ENCODE measurements at regions not wholly inside any gene's neighbourhood (a gene's known extent, or its start where the extent isn't known, plus 50 kb on each side); places are given as distances from the start of the nearest gene placed in this dataset.

DNA sequence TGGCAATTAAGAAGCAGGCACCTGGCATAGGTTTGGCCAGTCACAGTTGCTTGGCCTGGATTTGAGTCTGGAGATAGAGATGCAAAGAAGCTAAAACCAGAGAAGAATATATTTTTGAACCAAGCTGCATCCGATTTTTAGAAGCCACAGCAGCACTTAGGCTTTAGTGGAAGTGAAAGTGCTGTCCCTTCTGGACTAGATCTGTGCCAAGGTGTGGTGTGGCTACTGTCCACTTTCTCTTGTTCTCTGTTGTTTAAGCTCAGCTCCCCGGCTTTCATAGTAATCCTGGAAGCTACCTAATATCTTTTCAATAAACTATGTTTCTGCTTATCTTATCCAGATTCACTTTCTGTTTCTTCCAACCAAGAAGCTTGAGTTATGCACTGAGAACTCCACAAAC, 183.4 kb upstream of the THRB start:
- TF ChIP-seq CTCF (conservative IDR thresholded peaks at IDR 0.05; ENCODE audit: low read length): no peak
- no peak for TF ChIP-seq EZH2phosphoT487 (IDR thresholded peaks at IDR 0.05; ENCODE audit: borderline replicate concordance, low read depth, low read length)
- H3K4me1 ChIP-seq (ENCODE audit: insufficient read depth, low read length, poor library complexity, severe bottlenecking): no peaks in the 10 kb centered on the region
- no peak overlapping the region for H3K4me3 ChIP-seq (ENCODE audit: low read depth, low read length, poor library complexity, severe bottlenecking)
- ChIA-PET POLR2A (no interaction called here), CTCF (ENCODE audit: unreplicated experiment) (no interaction called here)
- H4K20me1 ChIP-seq (ENCODE audit: insufficient read depth, low read length): no peaks in the 10 kb centered on the region
- H3K9me2 ChIP-seq (ENCODE audit: insufficient read depth, low read length): no peaks in the 10 kb centered on the region
- no peak overlapping the region for H2AFZ ChIP-seq (ENCODE audit: low read length)
- no peaks in the 10 kb centered on the region for H3K9me3 ChIP-seq (ENCODE audit: low read length)
- intact Hi-C loops (cut with micrococcal nuclease; ENCODE audit: unreplicated experiment): no loop called here
- no peak for DNase-seq (ENCODE audit: low spot score)
- H3K79me2 ChIP-seq (ENCODE audit: insufficient read depth, low read depth, low read length): no peaks in the 10 kb centered on the region
- no peaks in the 10 kb centered on the region for H3K36me3 ChIP-seq (ENCODE audit: insufficient read depth, low read length)
- no peak overlapping the region for H3K4me2 ChIP-seq (ENCODE audit: low read length)
- H3K27ac ChIP-seq (ENCODE audit: low read depth, low read length, poor library complexity, severe bottlenecking): no peak overlapping the region
- BruUV-seq (replicated peaks): no TSS peak

DNA sequence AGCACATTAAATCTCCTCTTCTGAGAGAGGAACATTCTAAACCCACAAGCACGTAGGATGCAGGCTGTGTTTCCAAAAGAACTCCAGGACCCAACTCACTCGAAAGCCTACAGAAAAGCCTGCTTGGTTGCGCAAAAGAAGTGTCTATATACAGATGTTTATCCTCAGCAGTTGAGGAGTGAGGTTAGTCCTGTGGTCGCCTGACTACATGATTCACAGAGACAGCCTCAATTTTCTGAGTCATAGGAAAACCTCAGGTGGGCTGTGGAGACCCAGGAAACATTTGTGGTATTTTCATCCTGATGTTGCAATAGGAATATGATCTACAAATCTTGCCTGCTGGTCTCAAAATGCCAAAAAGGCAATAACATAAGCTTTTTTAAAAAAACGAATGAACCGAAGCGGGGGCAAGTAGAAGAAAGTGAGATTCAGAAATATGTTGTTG, 183.8 kb upstream of the THRB start:
- Histone ChIP-seq H3K4me2 (ENCODE audit: low read length) (no peak overlapping the region), H3K4me1 (ENCODE audit: insufficient read depth, low read length, poor library complexity, severe bottlenecking) (no peaks in the 10 kb centered on the region), H3K79me2 (ENCODE audit: insufficient read depth, low read depth, low read length) (no peaks in the 10 kb centered on the region), H2AFZ (ENCODE audit: low read length) (no peak overlapping the region), H3K27ac (ENCODE audit: low read depth, low read length, poor library complexity, severe bottlenecking) (no peak overlapping the region), H4K20me1 (ENCODE audit: insufficient read depth, low read length) (no peaks in the 10 kb centered on the region), H3K4me3 (ENCODE audit: low read depth, low read length, poor library complexity, severe bottlenecking) (no peak overlapping the region), H3K9me3 (ENCODE audit: low read length) (no peaks in the 10 kb centered on the region), H3K9me2 (ENCODE audit: insufficient read depth, low read length) (no peaks in the 10 kb centered on the region), H3K36me3 (ENCODE audit: insufficient read depth, low read length) (no peaks in the 10 kb centered on the region)
- TF ChIP-seq EZH2phosphoT487 (IDR thresholded peaks at IDR 0.05; ENCODE audit: borderline replicate concordance, low read depth, low read length) (no peak), CTCF (conservative IDR thresholded peaks at IDR 0.05; ENCODE audit: low read length) (no peak)
- no peak for DNase-seq (ENCODE audit: low spot score)
- CTCF ChIA-PET (ENCODE audit: unreplicated experiment): no interaction called here
- intact Hi-C loops (cut with micrococcal nuclease; ENCODE audit: unreplicated experiment): no loop called here
- POLR2A ChIA-PET: interaction anchor here (0.7 kb wide), 1 partner anchor 29 kb away, joined by 3 read pairs; no protein-coding TSS in a partner anchor
- no TSS peak for BruUV-seq (replicated peaks)

DNA sequence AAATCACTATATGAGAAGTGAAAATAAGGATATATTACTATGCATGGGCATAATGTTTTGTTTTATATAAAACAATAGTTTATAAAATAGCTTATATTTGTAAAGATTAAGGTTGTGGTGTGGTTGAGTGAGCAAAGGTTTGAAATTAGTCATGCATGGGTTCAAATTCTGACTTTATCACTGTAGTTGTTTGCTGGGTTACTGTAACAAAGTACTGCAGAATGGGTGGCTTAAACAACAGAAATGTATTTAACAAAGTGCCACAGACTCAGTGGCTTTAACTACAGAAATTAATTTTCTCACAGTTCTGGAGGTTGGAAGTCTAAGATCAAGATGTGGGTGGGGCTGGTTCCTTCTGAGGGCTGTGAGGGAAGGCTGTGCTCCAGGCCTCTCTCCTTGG, 184.8 kb upstream of the THRB start:
- no peak overlapping the region for H2AFZ ChIP-seq (ENCODE audit: low read length)
- BruUV-seq (replicated peaks): no TSS peak
- no peaks in the 10 kb centered on the region for H3K4me1 ChIP-seq (ENCODE audit: insufficient read depth, low read length, poor library complexity, severe bottlenecking)
- no peak for DNase-seq (ENCODE audit: low spot score)
- no peak overlapping the region for H3K27ac ChIP-seq (ENCODE audit: low read depth, low read length, poor library complexity, severe bottlenecking)
- intact Hi-C loops (cut with micrococcal nuclease; ENCODE audit: unreplicated experiment): no loop called here
- TF ChIP-seq CTCF (conservative IDR thresholded peaks at IDR 0.05; ENCODE audit: low read length) (no peak), EZH2phosphoT487 (IDR thresholded peaks at IDR 0.05; ENCODE audit: borderline replicate concordance, low read depth, low read length) (no peak)
- no peaks in the 10 kb centered on the region for H3K9me2 ChIP-seq (ENCODE audit: insufficient read depth, low read length)
- H3K79me2 ChIP-seq (ENCODE audit: insufficient read depth, low read depth, low read length): no peaks in the 10 kb centered on the region
- no peak overlapping the region for H3K4me3 ChIP-seq (ENCODE audit: low read depth, low read length, poor library complexity, severe bottlenecking)
- H3K9me3 ChIP-seq (ENCODE audit: low read length): no peaks in the 10 kb centered on the region
- no peaks in the 10 kb centered on the region for H3K36me3 ChIP-seq (ENCODE audit: insufficient read depth, low read length)
- ChIA-PET POLR2A (no interaction called here), CTCF (ENCODE audit: unreplicated experiment) (no interaction called here)
- H4K20me1 ChIP-seq (ENCODE audit: insufficient read depth, low read length): no peaks in the 10 kb centered on the region
- H3K4me2 ChIP-seq (ENCODE audit: low read length): no peak overlapping the region

Data from OCI-LY7 (cell line).